PFSK-1 (cell line): ENCODE measurements at regions not wholly inside any gene's neighbourhood (a gene's known extent, or its start where the extent isn't known, plus 50 kb on each side); places are given as distances from the start of the nearest gene placed in this dataset.

Source experiments
- POLR2AphosphoS5 ChIP-seq: IDR thresholded peaks from 2 replicates; pipeline ENCODE4 v1.6.1; 2012; ENCODE audit warnings: low read depth, mild to moderate bottlenecking, control low read depth, low read length, moderate library complexity
- SIN3A ChIP-seq: IDR thresholded peaks from 2 replicates; pipeline ENCODE4 v1.6.1; 2012; ENCODE audit warnings: mild to moderate bottlenecking, low read length, moderate library complexity, borderline replicate concordance; ENCODE audit not compliant: insufficient read depth
- TAF1 ChIP-seq: IDR thresholded peaks from 2 replicates; pipeline ENCODE4 v1.6.1; 2012; ENCODE audit warnings: low read length, control low read depth, borderline replicate concordance; ENCODE audit not compliant: insufficient read depth

DNA sequence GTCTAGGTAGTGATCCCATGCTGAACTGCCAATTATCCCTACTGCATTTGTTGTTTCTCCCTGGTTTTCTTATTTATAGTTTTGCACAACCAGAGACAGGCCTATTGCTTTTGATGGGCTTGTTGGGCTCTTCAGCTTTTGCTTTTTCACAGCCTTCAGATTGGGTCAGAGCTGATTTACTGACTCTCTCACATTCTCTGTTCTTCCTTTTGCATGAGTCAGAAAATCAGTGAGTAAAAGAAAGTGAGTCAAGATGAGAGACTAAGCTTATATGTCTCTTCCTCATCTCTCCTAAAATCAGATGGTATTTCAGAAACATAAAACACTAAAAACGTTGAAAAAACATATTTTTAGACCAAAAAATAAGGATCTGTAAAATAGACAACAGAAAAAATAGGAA, 1135.4 kb downstream of the XPNPEP1 start:
- TF ChIP-seq SIN3A (no peak), TAF1 (no peak), POLR2AphosphoS5 (no peak)
